Keratinocyte (primary cell): ENCODE measurements at regions not wholly inside any gene's neighbourhood (a gene's known extent, or its start where the extent isn't known, plus 50 kb on each side); places are given as distances from the start of the nearest gene placed in this dataset.

Experiments
- DNase-seq: peaks from one replicate; pipeline ENCODE4 v3.0.0-alpha.2; 2011; ENCODE audit warnings: low read depth, missing footprints, low spot score
- FAIRE-seq: peaks from 2 replicates; lab custom pipeline; 2011; peaks lifted over from hg19 to GRCh38; lab: Jason Lieb, UNC
- H2AFZ ChIP-seq: 2 replicates; pipeline ENCODE4 v1.6.0; 2012; ENCODE audit warnings: low read length, control low read depth, inconsistent platforms; ENCODE audit not compliant: control insufficient read depth
- H3K27ac ChIP-seq: 2 replicates; pipeline ENCODE4 v1.5.1; 2011; ENCODE audit warnings: low read length; ENCODE audit not compliant: control insufficient read depth, insufficient read depth
- H3K27me3 ChIP-seq: 3 replicates; pipeline ENCODE4 v1.6.0; 2011; ENCODE audit warnings: low read length; ENCODE audit not compliant: control insufficient read depth, insufficient read depth; ENCODE audit errors: extremely low read depth
- H3K36me3 ChIP-seq, 2 experiments: 2 replicates in 1 of 2; 3 replicates in 1 of 2; pipeline ENCODE4 v1.5.1; 2011; ENCODE audit warnings: low read length in 2 of 2, mild to moderate bottlenecking in 1 of 2; ENCODE audit not compliant: control insufficient read depth in 2 of 2, insufficient read depth in 2 of 2; ENCODE audit errors: extremely low read depth in 1 of 2
- H3K4me1 ChIP-seq: 3 replicates; pipeline ENCODE4 v1.5.1; 2011; ENCODE audit warnings: low read length; ENCODE audit not compliant: control insufficient read depth, insufficient read depth; ENCODE audit errors: extremely low read depth
- H3K4me2 ChIP-seq: 3 replicates; pipeline ENCODE4 v1.6.0; 2011; ENCODE audit warnings: low read depth, low read length; ENCODE audit not compliant: control insufficient read depth, insufficient read depth; ENCODE audit errors: extremely low read depth
- H3K4me3 ChIP-seq, 3 experiments: fragments of 200-600 bp in 1 of 3; sonication (generic) in 1 of 3; 2 replicates in 2 of 3; 3 replicates in 1 of 3; pipeline ENCODE4 v1.5.1; 2011 to 2016; ENCODE audit warnings: low read length in 3 of 3, mild to moderate bottlenecking in 3 of 3, control low read depth in 2 of 3, inconsistent platforms in 1 of 3, low read depth in 1 of 3, mixed read lengths in 1 of 3, mixed run types in 1 of 3, moderate library complexity in 1 of 3; ENCODE audit not compliant: control insufficient read depth in 2 of 3, insufficient read depth in 2 of 3; ENCODE audit errors: extremely low read depth in 1 of 3
- H3K79me2 ChIP-seq: 2 replicates; pipeline ENCODE4 v1.6.0; 2012; ENCODE audit warnings: low read length; ENCODE audit not compliant: control insufficient read depth, insufficient read depth
- H3K9ac ChIP-seq: 3 replicates; pipeline ENCODE4 v1.6.0; 2011; ENCODE audit warnings: low read length; ENCODE audit not compliant: control insufficient read depth, insufficient read depth; ENCODE audit errors: extremely low read depth
- H3K9me1 ChIP-seq: 3 replicates; pipeline ENCODE4 v1.6.0; 2011; ENCODE audit warnings: low read length; ENCODE audit not compliant: control insufficient read depth, insufficient read depth; ENCODE audit errors: extremely low read depth
- H3K9me3 ChIP-seq: 2 replicates; pipeline ENCODE4 v1.5.1; 2012; ENCODE audit warnings: low read depth, low read length; ENCODE audit not compliant: control insufficient read depth
- H4K20me1 ChIP-seq: 3 replicates; pipeline ENCODE4 v1.6.0; 2011; ENCODE audit warnings: low read length; ENCODE audit not compliant: control insufficient read depth, insufficient read depth; ENCODE audit errors: extremely low read depth
- EZH2 ChIP-seq: IDR thresholded peaks from one replicate; pipeline ENCODE4 v1.6.1; 2012; ENCODE audit warnings: inconsistent platforms, mild to moderate bottlenecking, low read length, moderate library complexity
- dilution Hi-C: fragments of 300-500 bp; cut with MboI; formaldehyde crosslinking; loops from one replicate; pipeline ENCODE4 v1.7.0; 2020; ENCODE audit warnings: low sequenced_read_pairs; ENCODE audit not compliant: extremely low pct_ligation_motif_present
- TF ChIP-seq, protein P1 (sequence below), 3 experiments: IDR thresholded peaks in 1 of 3; conservative IDR thresholded peaks in 1 of 3; optimal IDR thresholded peaks in 1 of 3; 2 replicates in 2 of 3; 3 replicates in 1 of 3; pipeline versions ENCODE3 to v1.5.1; 2011; ENCODE audit warnings: low read length in 3 of 3, mild to moderate bottlenecking in 3 of 3, moderate library complexity in 2 of 3, control low read depth in 1 of 3, inconsistent platforms in 1 of 3; ENCODE audit not compliant: insufficient read depth in 2 of 3; ENCODE audit errors: extremely low read depth in 1 of 3

GRCh38 chr5:68582284-68582683 is 366.7 kb downstream of the PIK3R1 start:
- no peak for FAIRE-seq
- DNase-seq: no peak
- TF ChIP-seq EZH2: no peak
- TF ChIP-seq, protein P1, sequence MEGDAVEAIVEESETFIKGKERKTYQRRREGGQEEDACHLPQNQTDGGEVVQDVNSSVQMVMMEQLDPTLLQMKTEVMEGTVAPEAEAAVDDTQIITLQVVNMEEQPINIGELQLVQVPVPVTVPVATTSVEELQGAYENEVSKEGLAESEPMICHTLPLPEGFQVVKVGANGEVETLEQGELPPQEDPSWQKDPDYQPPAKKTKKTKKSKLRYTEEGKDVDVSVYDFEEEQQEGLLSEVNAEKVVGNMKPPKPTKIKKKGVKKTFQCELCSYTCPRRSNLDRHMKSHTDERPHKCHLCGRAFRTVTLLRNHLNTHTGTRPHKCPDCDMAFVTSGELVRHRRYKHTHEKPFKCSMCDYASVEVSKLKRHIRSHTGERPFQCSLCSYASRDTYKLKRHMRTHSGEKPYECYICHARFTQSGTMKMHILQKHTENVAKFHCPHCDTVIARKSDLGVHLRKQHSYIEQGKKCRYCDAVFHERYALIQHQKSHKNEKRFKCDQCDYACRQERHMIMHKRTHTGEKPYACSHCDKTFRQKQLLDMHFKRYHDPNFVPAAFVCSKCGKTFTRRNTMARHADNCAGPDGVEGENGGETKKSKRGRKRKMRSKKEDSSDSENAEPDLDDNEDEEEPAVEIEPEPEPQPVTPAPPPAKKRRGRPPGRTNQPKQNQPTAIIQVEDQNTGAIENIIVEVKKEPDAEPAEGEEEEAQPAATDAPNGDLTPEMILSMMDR (optimal IDR thresholded peaks at IDR 0.05 in 1 of 3, IDR thresholded peaks at IDR 0.05 in 1 of 3, conservative IDR thresholded peaks at IDR 0.05 in 1 of 3; ENCODE audit: extremely low read depth in 1 of 3, insufficient read depth in 2 of 3, low read length in 3 of 3): no peak

GRCh38 chr5:68587171-68587570 is 371.6 kb downstream of the PIK3R1 start:
- H2AFZ ChIP-seq: no peak overlapping the region
- dilution Hi-C loops: no loop called here
- DNase-seq (no peak), FAIRE-seq (no peak)
- no peaks in the 10 kb centered on the region for H4K20me1 ChIP-seq
- no peaks in the 10 kb centered on the region for H3K9me1 ChIP-seq
- H3K79me2 ChIP-seq: no peaks in the 10 kb centered on the region
- H3K36me3 ChIP-seq: no peaks in the 10 kb centered on the region
- no peak for TF ChIP-seq EZH2
- TF ChIP-seq, protein P1 (optimal IDR thresholded peaks at IDR 0.05 in 1 of 3, IDR thresholded peaks at IDR 0.05 in 1 of 3, conservative IDR thresholded peaks at IDR 0.05 in 1 of 3; ENCODE audit: extremely low read depth in 1 of 3, insufficient read depth in 2 of 3, low read length in 3 of 3): no peak
- no peaks in the 10 kb centered on the region for H3K4me1 ChIP-seq
- H3K27me3 ChIP-seq: no peaks in the 10 kb centered on the region
- H3K27ac ChIP-seq: no peak overlapping the region
- H3K9ac ChIP-seq: no peak overlapping the region
- no peaks in the 10 kb centered on the region for H3K9me3 ChIP-seq
- H3K4me2 ChIP-seq: no peak overlapping the region
- no peak overlapping the region for H3K4me3 ChIP-seq

More at GRCh38 chr5:68582284-68582683, 366.7 kb downstream of the PIK3R1 start:
- peaks cover 2% of the 10 kb centered on the region for H3K9me3 ChIP-seq
- H3K79me2 ChIP-seq: no peaks in the 10 kb centered on the region
- dilution Hi-C loops: no loop called here
- no peak overlapping the region for H3K9ac ChIP-seq
- H3K4me1 ChIP-seq: no peaks in the 10 kb centered on the region
- no peaks in the 10 kb centered on the region for H3K36me3 ChIP-seq
- no peaks in the 10 kb centered on the region for H3K27me3 ChIP-seq
- no peaks in the 10 kb centered on the region for H3K9me1 ChIP-seq
- H2AFZ ChIP-seq: no peak overlapping the region
- no peaks in the 10 kb centered on the region for H4K20me1 ChIP-seq
- no peak overlapping the region for H3K4me2 ChIP-seq
- H3K27ac ChIP-seq: no peak overlapping the region
- no peak overlapping the region for H3K4me3 ChIP-seq
